ENCODE measurements at regions not wholly inside any gene's neighbourhood (a gene's known extent, or its start where the extent isn't known, plus 50 kb on each side); places are given as distances from the start of the nearest gene placed in this dataset.

GRCh38 chr1:47592296-47593012, 154.6 kb downstream of the FOXD2 start:
- H3K9me1 ChIP-seq (ENCODE audit: control insufficient read depth, extremely low read depth, insufficient read depth, low read length) = no peaks in the 10 kb centered on the region
- H4K20me1 ChIP-seq (ENCODE audit: control insufficient read depth, extremely low read depth, insufficient read depth, low read length) = no peaks in the 10 kb centered on the region
- DNase-seq (ENCODE audit: low read depth, low spot score) (no peak), FAIRE-seq (no peak)
- no peak overlapping the region for H3K4me3 ChIP-seq (ENCODE audit: control insufficient read depth in 2 of 3, extremely low read depth in 1 of 3, insufficient read depth in 2 of 3, low read depth in 1 of 3, low read length in 3 of 3)
- peaks cover 40% of the 10 kb centered on the region for H3K27me3 ChIP-seq (ENCODE audit: control insufficient read depth, extremely low read depth, insufficient read depth, low read length)
- no peak overlapping the region for H2AFZ ChIP-seq (ENCODE audit: control insufficient read depth, low read length)
- no peaks in the 10 kb centered on the region for H3K9me3 ChIP-seq (ENCODE audit: control insufficient read depth, low read depth, low read length)
- H3K27ac ChIP-seq (ENCODE audit: control insufficient read depth, insufficient read depth, low read length) = no peak overlapping the region
- no peaks in the 10 kb centered on the region for H3K4me1 ChIP-seq (ENCODE audit: control insufficient read depth, extremely low read depth, insufficient read depth, low read length)
- H3K9ac ChIP-seq (ENCODE audit: control insufficient read depth, extremely low read depth, insufficient read depth, low read length) = no peak overlapping the region
- no peak overlapping the region for H3K4me2 ChIP-seq (ENCODE audit: control insufficient read depth, extremely low read depth, insufficient read depth, low read depth, low read length)
- no peaks in the 10 kb centered on the region for H3K36me3 ChIP-seq (ENCODE audit: control insufficient read depth in 2 of 2, extremely low read depth in 1 of 2, insufficient read depth in 2 of 2, low read length in 2 of 2)
- H3K79me2 ChIP-seq (ENCODE audit: control insufficient read depth, insufficient read depth, low read length) = no peaks in the 10 kb centered on the region
- dilution Hi-C loops (cut with MboI; ENCODE audit: extremely low pct_ligation_motif_present, low sequenced_read_pairs) = no loop called here
- TF ChIP-seq EZH2 (IDR thresholded peaks at IDR 0.05; ENCODE audit: low read length) (no peak), CTCF (optimal IDR thresholded peaks at IDR 0.05 in 1 of 3, IDR thresholded peaks at IDR 0.05 in 1 of 3, conservative IDR thresholded peaks at IDR 0.05 in 1 of 3; ENCODE audit: extremely low read depth in 1 of 3, insufficient read depth in 2 of 3, low read length in 3 of 3) (no peak)

DNA sequence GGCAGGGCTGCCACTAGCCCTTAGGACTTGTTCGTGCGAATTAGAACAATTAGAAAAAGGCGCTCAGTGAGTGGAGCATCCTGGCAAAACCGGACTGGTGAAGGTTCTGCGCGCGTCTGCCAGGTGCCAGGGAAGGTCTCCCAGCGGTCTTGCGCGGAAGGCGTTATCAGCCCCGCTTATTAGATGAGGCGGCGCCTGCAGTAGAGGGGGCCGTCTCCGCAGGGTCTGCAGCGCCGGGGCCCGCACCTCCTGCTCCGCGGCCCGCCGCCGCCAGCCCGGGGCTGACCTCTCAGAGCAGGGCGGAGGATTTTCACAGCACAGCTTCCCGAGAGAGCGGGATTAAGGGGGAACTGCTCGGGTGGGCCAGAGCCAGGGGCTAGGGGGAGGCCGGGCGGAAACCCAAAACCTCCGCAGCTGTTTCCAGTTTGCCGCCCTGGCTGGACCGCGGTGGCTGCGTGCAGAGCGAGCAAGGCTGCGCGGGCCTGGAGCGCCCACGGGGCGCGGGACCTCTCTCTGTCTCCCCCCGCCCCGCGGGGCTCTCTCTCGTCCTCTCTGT, 155.2 kb downstream of the FOXD2 start:
- H4K20me1 ChIP-seq (ENCODE audit: control insufficient read depth, extremely low read depth, insufficient read depth, low read length) = no peaks in the 10 kb centered on the region
- H3K4me3 ChIP-seq (ENCODE audit: control insufficient read depth in 2 of 3, extremely low read depth in 1 of 3, insufficient read depth in 2 of 3, low read depth in 1 of 3, low read length in 3 of 3) = no peak overlapping the region
- no peak for TF ChIP-seq CTCF (optimal IDR thresholded peaks at IDR 0.05 in 1 of 3, IDR thresholded peaks at IDR 0.05 in 1 of 3, conservative IDR thresholded peaks at IDR 0.05 in 1 of 3; ENCODE audit: extremely low read depth in 1 of 3, insufficient read depth in 2 of 3, low read length in 3 of 3)
- TF ChIP-seq EZH2 (IDR thresholded peaks at IDR 0.05; ENCODE audit: low read length) = peak; percentile 81
- no peak overlapping the region for H3K9ac ChIP-seq (ENCODE audit: control insufficient read depth, extremely low read depth, insufficient read depth, low read length)
- FAIRE-seq (no peak), DNase-seq (ENCODE audit: low read depth, low spot score) (no peak)
- H3K9me1 ChIP-seq (ENCODE audit: control insufficient read depth, extremely low read depth, insufficient read depth, low read length) = no peaks in the 10 kb centered on the region
- no peaks in the 10 kb centered on the region for H3K79me2 ChIP-seq (ENCODE audit: control insufficient read depth, insufficient read depth, low read length)
- H2AFZ ChIP-seq (ENCODE audit: control insufficient read depth, low read length) = no peak overlapping the region
- H3K4me1 ChIP-seq (ENCODE audit: control insufficient read depth, extremely low read depth, insufficient read depth, low read length) = no peaks in the 10 kb centered on the region
- no peak overlapping the region for H3K27ac ChIP-seq (ENCODE audit: control insufficient read depth, insufficient read depth, low read length)
- H3K27me3 ChIP-seq (ENCODE audit: control insufficient read depth, extremely low read depth, insufficient read depth, low read length) = peaks cover 34% of the 10 kb centered on the region
- H3K4me2 ChIP-seq (ENCODE audit: control insufficient read depth, extremely low read depth, insufficient read depth, low read depth, low read length) = no peak overlapping the region
- no peaks in the 10 kb centered on the region for H3K9me3 ChIP-seq (ENCODE audit: control insufficient read depth, low read depth, low read length)
- H3K36me3 ChIP-seq (ENCODE audit: control insufficient read depth in 2 of 2, extremely low read depth in 1 of 2, insufficient read depth in 2 of 2, low read length in 2 of 2) = no peaks in the 10 kb centered on the region
- dilution Hi-C loops (cut with MboI; ENCODE audit: extremely low pct_ligation_motif_present, low sequenced_read_pairs) = no loop called here
